Nephron progenitor cell (in vitro differentiated cells): ENCODE measurements at regions not wholly inside any gene's neighbourhood (a gene's known extent, or its start where the extent isn't known, plus 50 kb on each side); places are given as distances from the start of the nearest gene placed in this dataset.
A peak's percentile ranks its signal among the peaks of the same experiment; 100 is the strongest.
"Not testable (repeated sequence)": the region's sequence is repeated elsewhere in the genome, so short reads cannot be mapped to it uniquely, and the experiment has no call there.

ENCODE experiments used
- DNase-seq: peaks from one replicate; pipeline ENCODE4 v3.0.0; 2021
- H3K27ac Mint-ChIP-seq: 2 replicates; pipeline ENCODE4 v1.8.0; 2021; ENCODE audit warnings: mild to moderate bottlenecking, moderate library complexity, mixed read lengths
- H3K27me3 Mint-ChIP-seq: 2 replicates; pipeline ENCODE4 v1.8.0; 2021; ENCODE audit warnings: mild to moderate bottlenecking, low read depth, mixed read lengths; ENCODE audit not compliant: poor library complexity
- H3K36me3 Mint-ChIP-seq: 2 replicates; pipeline ENCODE4 v1.8.0; 2021; ENCODE audit warnings: low read depth, mixed read lengths
- H3K4me1 Mint-ChIP-seq: 2 replicates; pipeline ENCODE4 v1.8.0; 2021; ENCODE audit warnings: mixed read lengths
- H3K4me3 Mint-ChIP-seq: 2 replicates; pipeline ENCODE4 v1.8.0; 2021; ENCODE audit warnings: mild to moderate bottlenecking, moderate library complexity, mixed read lengths
- H3K9me3 Mint-ChIP-seq: 2 replicates; pipeline ENCODE4 v1.8.0; 2021; ENCODE audit warnings: mild to moderate bottlenecking, moderate library complexity, mixed read lengths
- CTCF ChIP-seq: fragments of 200-600 bp; sonication (generic); IDR thresholded peaks from 2 replicates; pipeline ENCODE4 v1.5.0; 2021; ENCODE audit warnings: antibody characterized with exemption

- no peak for DNase-seq
- TF ChIP-seq CTCF = no peak
- Mint-ChIP-seq H3K36me3 (no peaks in the 10 kb centered on the region), H3K27me3 (peaks cover 3% of the 10 kb centered on the region), H3K27ac (no peak overlapping the region), H3K4me1 (peaks cover 10% of the 10 kb centered on the region), H3K9me3 (peaks cover 7% of the 10 kb centered on the region), H3K4me3 (no peak overlapping the region)
Measured at GRCh38 chr3:182650568-182651128, 142.7 kb upstream of the ATP11B start.

DNA sequence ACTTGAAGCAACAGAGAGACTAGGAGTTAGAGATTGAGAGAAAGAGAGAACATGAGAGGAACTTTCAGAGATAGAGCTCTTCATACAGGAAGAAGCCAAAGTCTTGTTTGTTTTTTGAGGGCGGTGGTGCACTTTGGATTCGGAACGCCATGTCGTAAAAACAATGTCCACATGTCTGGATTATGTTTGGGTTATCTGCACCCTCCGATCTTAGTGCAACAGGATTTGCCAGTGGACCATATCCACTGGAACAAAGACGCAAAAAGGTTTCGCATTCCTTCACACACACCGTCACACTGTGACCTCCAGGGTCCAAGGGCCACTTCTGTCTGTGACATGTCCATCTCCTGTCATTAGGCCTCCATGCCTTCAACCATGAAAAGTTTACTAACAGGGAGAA, 141.8 kb upstream of the ATP11B start:
- no peak overlapping the region for H3K4me3 Mint-ChIP-seq
- peak overlapping the region; percentile 62 for H3K27ac Mint-ChIP-seq
- DNase-seq = no peak
- H3K9me3 Mint-ChIP-seq = peaks cover 7% of the 10 kb centered on the region
- H3K4me1 Mint-ChIP-seq = peaks cover 10% of the 10 kb centered on the region
- no peak for TF ChIP-seq CTCF
- H3K27me3 Mint-ChIP-seq = peaks cover 5% of the 10 kb centered on the region
- no peaks in the 10 kb centered on the region for H3K36me3 Mint-ChIP-seq

GRCh38 chr3:182653065-182653464, 140.2 kb upstream of the ATP11B start:
- DNase-seq, H3K4me1 Mint-ChIP-seq, H3K27me3 Mint-ChIP-seq, H3K4me3 Mint-ChIP-seq, H3K36me3 Mint-ChIP-seq, H3K27ac Mint-ChIP-seq, H3K9me3 Mint-ChIP-seq: not testable (repeated sequence)

DNA sequence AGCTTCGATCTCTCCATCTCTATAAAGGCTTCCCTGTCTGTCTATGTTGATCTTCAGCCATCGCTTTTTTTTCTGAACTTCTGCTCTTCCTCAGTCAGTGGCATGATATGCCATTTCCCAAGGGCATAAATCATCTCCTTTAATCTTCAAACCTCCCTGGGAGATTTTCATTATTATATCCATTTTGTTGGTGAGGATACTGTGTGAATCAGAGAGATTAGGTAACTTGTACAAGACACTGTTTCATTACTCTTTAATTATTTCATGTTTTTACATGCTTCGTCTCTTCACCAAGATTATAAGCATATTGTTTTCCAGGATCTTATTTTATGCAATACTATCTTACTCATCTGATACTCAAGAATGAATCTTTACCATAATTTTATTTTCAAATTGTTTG, 124.8 kb upstream of the ATP11B start:
- H3K27ac Mint-ChIP-seq = no peak overlapping the region
- TF ChIP-seq CTCF = no peak
- peaks cover 5% of the 10 kb centered on the region for H3K27me3 Mint-ChIP-seq
- peaks cover 8% of the 10 kb centered on the region for H3K4me1 Mint-ChIP-seq
- no peak for DNase-seq
- no peak overlapping the region for H3K4me3 Mint-ChIP-seq
- no peaks in the 10 kb centered on the region for H3K36me3 Mint-ChIP-seq
- peaks cover 3% of the 10 kb centered on the region for H3K9me3 Mint-ChIP-seq

- Mint-ChIP-seq H3K36me3 (no peaks in the 10 kb centered on the region), H3K4me1 (peaks cover 8% of the 10 kb centered on the region), H3K27me3 (peaks cover 5% of the 10 kb centered on the region), H3K4me3 (no peak overlapping the region), H3K27ac (no peak overlapping the region), H3K9me3 (peaks cover 4% of the 10 kb centered on the region)
- DNase-seq = no peak
- TF ChIP-seq CTCF = no peak
Measured at GRCh38 chr3:182668974-182669373, 124.3 kb upstream of the ATP11B start.

GRCh38 chr3:182671541-182671940, 121.8 kb upstream of the ATP11B start:
- no peak for DNase-seq
- Mint-ChIP-seq H3K27ac (no peak overlapping the region), H3K4me1 (peaks cover 8% of the 10 kb centered on the region), H3K4me3 (no peak overlapping the region), H3K27me3 (peaks cover 5% of the 10 kb centered on the region), H3K9me3 (peaks cover 4% of the 10 kb centered on the region), H3K36me3 (no peaks in the 10 kb centered on the region)
- no peak for TF ChIP-seq CTCF
